Thymus (tissue), 11 donors: ENCODE measurements at regions not wholly inside any gene's neighbourhood (a gene's known extent, or its start where the extent isn't known, plus 50 kb on each side); places are given as distances from the start of the nearest gene placed in this dataset.

Source experiments
- DNase-seq, 9 donors: peaks; one replicate each; pipeline ENCODE4 v3.0.0-alpha.2; 2013; ENCODE audit warnings: low spot score in 9 of 9, low read depth in 6 of 9, missing footprints in 1 of 9
- H3K27ac ChIP-seq, 2 donors: one replicate each; pipeline ENCODE4 v1.5.1; 2013; ENCODE audit warnings: control low read depth in 1 of 2, low read depth in 1 of 2, low read length in 1 of 2, mild to moderate bottlenecking in 1 of 2, moderate library complexity in 1 of 2
- H3K27me3 ChIP-seq, 2 donors: one replicate each; pipeline ENCODE4 v1.5.1; 2013; ENCODE audit warnings: low read length in 1 of 2; ENCODE audit not compliant: control insufficient read depth in 2 of 2, insufficient read depth in 1 of 2
- H3K36me3 ChIP-seq, 2 donors: one replicate each; pipeline ENCODE4 v1.5.1; 2013; ENCODE audit warnings: low read length in 1 of 2, mild to moderate bottlenecking in 1 of 2, moderate library complexity in 1 of 2; ENCODE audit not compliant: control insufficient read depth in 2 of 2, insufficient read depth in 2 of 2
- H3K4me1 ChIP-seq, 2 donors: one replicate each; pipeline ENCODE4 v1.5.1; 2013; ENCODE audit warnings: low read length in 2 of 2; ENCODE audit not compliant: control insufficient read depth in 2 of 2, insufficient read depth in 2 of 2
- H3K4me3 ChIP-seq, 2 donors: one replicate each; pipeline ENCODE4 v1.5.1; 2013; ENCODE audit warnings: low read length in 2 of 2, control low read depth in 1 of 2, mild to moderate bottlenecking in 1 of 2
- H3K9me3 ChIP-seq, 2 donors: one replicate each; pipeline ENCODE4 v1.5.1; 2013; ENCODE audit warnings: low read length in 1 of 2, mild to moderate bottlenecking in 1 of 2; ENCODE audit not compliant: control insufficient read depth in 2 of 2, insufficient read depth in 1 of 2
- WGBS: extraction: QIAGEN DNeasy Blood & Tissue Kit; methylation state at CpG from one replicate; pipeline ENCODE4 v1.1.7; 2013; 5-methylcytosine and 5-hydroxymethylcytosine counted together
- donor health status: healthy.

DNA sequence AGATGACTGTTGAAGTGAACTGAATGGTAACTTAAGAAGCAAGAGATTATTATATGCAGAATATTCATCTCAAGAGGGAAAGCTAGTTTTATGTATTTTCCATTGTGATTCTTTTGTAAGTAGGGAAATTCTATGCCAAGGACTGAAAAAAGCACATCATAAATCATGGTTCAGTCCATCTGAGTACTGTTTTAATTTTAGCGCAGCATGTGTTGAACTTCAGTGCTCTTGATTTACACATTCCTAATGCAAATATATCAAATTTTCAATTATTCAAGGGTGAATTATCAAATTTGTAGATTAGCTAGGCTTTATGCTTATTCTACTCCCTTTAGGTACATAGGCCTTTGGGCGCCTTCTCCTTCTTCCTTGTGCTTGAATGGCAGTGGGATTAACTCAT lies 50.3 kb upstream of the TCF12 start:
- no peak for DNase-seq
- no peaks in the 10 kb centered on the region for H3K27me3 ChIP-seq
- H3K9me3 ChIP-seq, result no peaks in the 10 kb centered on the region
- no peaks in the 10 kb centered on the region for H3K4me1 ChIP-seq
- no peaks in the 10 kb centered on the region for H3K36me3 ChIP-seq
- no peak overlapping the region for H3K4me3 ChIP-seq
- 98% methylated on average over 2 of the region's 2 CpGs for WGBS
- H3K27ac ChIP-seq, result no peak overlapping the region

DNA sequence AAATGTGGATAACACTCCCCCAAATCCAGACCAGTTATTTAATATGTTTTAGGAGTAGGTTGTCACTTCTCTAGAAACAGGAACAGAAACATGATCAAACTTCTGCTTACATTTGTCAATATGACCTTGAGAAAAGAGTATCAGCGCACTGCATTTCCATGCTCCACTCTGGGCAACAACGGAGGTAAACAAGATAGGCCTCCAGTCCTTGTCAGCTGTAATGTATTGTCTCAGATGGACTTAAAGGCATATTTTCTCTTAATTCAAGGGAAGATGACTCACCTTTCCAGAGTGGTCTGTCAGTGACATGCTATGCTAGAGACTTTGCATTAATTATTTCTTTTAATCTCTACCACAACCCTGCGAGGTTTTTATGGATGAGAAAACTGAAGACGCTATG lies 51.6 kb upstream of the TCF12 start:
- Histone ChIP-seq H3K27me3 (no peaks in the 10 kb centered on the region), H3K36me3 (no peaks in the 10 kb centered on the region), H3K9me3 (no peaks in the 10 kb centered on the region), H3K4me3 (no peak overlapping the region), H3K27ac (no peak overlapping the region), H3K4me1 (no peaks in the 10 kb centered on the region)
- WGBS, result 95% methylated on average over 4 of the region's 4 CpGs
- no peak for DNase-seq

DNA sequence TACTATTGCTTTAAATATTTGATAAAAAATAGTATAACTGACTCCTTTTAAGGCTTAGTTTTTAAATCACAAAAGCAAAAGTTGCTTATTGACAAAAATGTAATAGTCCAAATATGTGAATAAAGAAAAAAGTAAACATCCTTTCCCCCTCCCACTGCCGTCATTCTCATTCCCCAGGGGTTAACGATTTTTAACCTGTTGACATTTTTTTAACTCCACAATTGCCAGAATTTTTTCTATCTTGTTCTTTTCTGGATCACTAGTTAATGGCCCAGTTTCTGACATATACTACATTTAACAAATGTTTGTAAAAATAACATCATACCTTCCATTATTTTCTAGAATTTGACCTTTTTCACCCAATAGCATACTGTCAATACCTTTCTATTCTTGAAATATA lies 60.6 kb upstream of the TCF12 start:
- H3K27ac ChIP-seq, result no peak overlapping the region
- H3K36me3 ChIP-seq, result no peaks in the 10 kb centered on the region
- no peaks in the 10 kb centered on the region for H3K9me3 ChIP-seq
- H3K4me1 ChIP-seq, result no peaks in the 10 kb centered on the region
- H3K27me3 ChIP-seq, result no peaks in the 10 kb centered on the region
- no peak overlapping the region for H3K4me3 ChIP-seq
- WGBS, result 85% methylated on average over 2 of the region's 2 CpGs
- no peak for DNase-seq

DNA sequence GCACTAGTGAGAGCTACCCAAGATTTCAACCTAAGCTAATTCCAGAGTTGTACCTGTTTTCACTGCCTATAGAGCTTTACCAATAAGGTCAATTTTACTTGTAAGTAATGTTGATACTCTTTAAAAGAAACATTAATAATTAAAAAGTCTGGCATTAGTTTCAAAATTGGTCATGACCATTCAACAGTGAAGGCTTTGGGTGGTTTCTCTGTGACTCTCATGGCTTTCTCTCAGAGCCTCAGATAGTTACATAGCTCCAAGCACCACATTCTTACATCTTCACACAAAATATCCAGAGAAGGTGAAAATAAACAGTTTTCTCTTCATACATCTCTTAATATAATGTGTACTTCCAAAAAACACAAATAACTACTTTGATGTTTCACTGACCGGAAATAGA lies 61.5 kb upstream of the TCF12 start:
- H3K36me3 ChIP-seq, result no peaks in the 10 kb centered on the region
- H3K4me3 ChIP-seq, result no peak overlapping the region
- no peaks in the 10 kb centered on the region for H3K27me3 ChIP-seq
- H3K4me1 ChIP-seq, result no peaks in the 10 kb centered on the region
- 99% methylated on average over 1 of the region's 1 CpG for WGBS
- H3K27ac ChIP-seq, result no peak overlapping the region
- no peak for DNase-seq
- H3K9me3 ChIP-seq, result no peaks in the 10 kb centered on the region

DNA sequence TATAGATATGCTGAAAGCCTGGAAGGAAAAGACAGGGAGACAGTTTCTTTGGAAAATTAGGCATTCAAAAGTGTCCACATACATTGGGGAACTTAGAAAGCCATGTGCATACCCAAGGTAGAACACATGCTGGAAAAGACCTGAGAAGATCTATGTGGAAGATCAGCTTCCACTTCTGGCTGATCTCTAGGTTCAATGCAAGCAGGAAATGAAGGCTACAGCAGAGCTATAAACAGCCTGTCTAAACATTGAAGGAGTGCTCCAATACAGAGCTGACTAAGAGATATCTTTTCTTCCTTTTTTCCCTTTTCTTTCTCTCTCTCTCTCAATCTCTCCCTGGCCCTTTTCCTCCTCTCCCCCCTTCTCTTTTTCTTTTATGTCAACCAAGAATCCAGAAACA lies 73.6 kb upstream of the TCF12 start:
- no peaks in the 10 kb centered on the region for H3K4me1 ChIP-seq
- DNase-seq, result no peak
- H3K27ac ChIP-seq, result no peak overlapping the region
- H3K36me3 ChIP-seq, result no peaks in the 10 kb centered on the region
- H3K9me3 ChIP-seq, result peaks cover 0 to 3% of the 10 kb centered on the region in 2 donors
- no peaks in the 10 kb centered on the region for H3K27me3 ChIP-seq
- H3K4me3 ChIP-seq, result no peak overlapping the region

DNA sequence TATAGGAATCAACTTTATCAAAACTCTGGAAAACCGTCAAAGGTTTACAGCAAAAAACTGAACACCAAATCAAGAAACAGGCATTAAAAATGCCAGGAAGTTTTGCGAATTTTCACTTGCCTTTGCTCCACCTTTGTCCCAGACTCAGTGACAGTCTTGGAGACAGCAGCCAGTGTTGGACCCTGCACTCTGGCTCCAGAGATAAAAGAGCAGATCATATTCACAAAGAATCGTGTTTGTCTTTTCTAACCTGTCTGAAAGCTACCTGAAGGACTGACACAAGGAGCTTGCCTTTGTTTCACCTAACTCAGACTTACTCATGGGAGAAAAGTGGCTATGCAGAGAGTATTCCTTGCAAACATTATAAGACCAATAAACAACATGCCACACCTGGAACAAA lies 74.0 kb upstream of the TCF12 start:
- no peak overlapping the region for H3K27ac ChIP-seq
- H3K9me3 ChIP-seq, result peaks cover 0 to 3% of the 10 kb centered on the region in 2 donors
- 95% methylated on average over 3 of the region's 3 CpGs for WGBS
- H3K4me3 ChIP-seq, result no peak overlapping the region
- H3K27me3 ChIP-seq, result no peaks in the 10 kb centered on the region
- DNase-seq, result no peak
- no peaks in the 10 kb centered on the region for H3K4me1 ChIP-seq
- H3K36me3 ChIP-seq, result no peaks in the 10 kb centered on the region

DNA sequence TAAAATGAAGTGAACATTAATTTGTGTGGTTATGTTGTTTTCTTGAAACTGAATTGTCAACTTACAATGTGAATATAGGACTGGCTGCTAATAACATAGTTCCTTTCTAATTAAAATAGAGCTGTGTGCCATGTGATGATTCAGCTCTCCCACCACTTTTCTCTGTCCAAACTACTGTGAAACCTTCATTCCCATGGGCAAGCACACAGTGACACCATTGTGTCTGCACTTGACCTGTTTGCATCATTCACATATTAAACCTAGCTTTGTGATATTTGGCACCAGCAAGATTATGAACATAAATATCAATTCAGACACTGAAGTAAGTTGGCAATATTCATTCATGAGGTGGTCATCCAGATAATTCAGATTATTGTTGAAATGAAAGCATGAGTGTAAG lies 78.8 kb upstream of the TCF12 start:
- Histone ChIP-seq H3K4me3 (no peak overlapping the region), H3K27ac (no peak overlapping the region), H3K4me1 (peaks cover 3 to 7% of the 10 kb centered on the region in 2 donors), H3K9me3 (no peaks in the 10 kb centered on the region), H3K36me3 (no peaks in the 10 kb centered on the region), H3K27me3 (no peaks in the 10 kb centered on the region)
- no peak for DNase-seq

DNA sequence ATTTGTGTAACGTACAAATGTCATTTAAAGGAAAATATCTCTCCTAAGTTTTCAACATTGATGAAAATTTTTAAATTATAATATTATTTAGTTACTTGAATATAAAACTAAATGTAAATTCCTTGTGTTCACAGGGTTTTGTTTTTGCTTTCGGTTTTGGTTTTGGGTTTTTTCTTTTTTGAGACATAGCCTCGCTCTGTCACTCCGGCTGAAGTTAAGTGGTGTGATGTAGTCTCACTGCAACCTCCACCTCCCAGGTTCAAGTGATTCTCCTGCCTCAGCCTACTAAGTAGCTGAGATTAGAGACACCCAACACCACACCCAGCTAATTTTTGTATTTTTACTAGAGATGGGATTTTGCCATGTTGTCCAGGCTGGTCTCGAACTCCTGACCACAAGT lies 79.3 kb upstream of the TCF12 start:
- Histone ChIP-seq H3K27me3 (no peaks in the 10 kb centered on the region), H3K27ac (no peak overlapping the region), H3K36me3 (no peaks in the 10 kb centered on the region), H3K4me3 (no peak overlapping the region), H3K9me3 (no peaks in the 10 kb centered on the region), H3K4me1 (peaks cover 3 to 7% of the 10 kb centered on the region in 2 donors)
- WGBS, result 72% methylated on average over 5 of the region's 5 CpGs
- DNase-seq, result peak in 1 of 9 donors; percentile 30

DNA sequence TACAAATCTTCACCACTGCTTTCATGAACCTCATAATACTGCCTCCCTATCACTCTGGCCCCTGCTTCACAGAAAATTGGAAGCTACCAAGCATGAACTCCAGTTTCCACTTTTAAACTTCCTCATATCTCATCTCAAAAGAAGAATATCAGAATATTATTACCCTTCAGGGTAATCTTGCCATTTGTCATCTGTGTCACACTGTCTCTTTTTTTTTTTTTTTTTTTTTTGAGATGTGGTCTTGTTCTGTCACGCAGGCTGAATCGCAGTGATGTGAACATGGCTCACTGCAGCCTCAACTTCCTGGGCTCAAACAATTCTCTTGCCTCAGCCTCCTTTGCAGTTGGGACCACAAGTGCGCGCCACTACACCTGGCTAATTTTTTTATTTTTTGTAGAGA lies 80.4 kb upstream of the TCF12 start:
- no peaks in the 10 kb centered on the region for H3K27me3 ChIP-seq
- H3K4me3 ChIP-seq, result no peak overlapping the region
- no peaks in the 10 kb centered on the region for H3K9me3 ChIP-seq
- peaks cover 3 to 7% of the 10 kb centered on the region in 2 donors for H3K4me1 ChIP-seq
- H3K36me3 ChIP-seq, result no peaks in the 10 kb centered on the region
- DNase-seq, result peak in 2 of 9 donors; percentile 14 to 44
- peak overlapping the region in 1 of 2 donors; percentile 39 for H3K27ac ChIP-seq
- 61% methylated on average over 4 of the region's 4 CpGs for WGBS

DNA sequence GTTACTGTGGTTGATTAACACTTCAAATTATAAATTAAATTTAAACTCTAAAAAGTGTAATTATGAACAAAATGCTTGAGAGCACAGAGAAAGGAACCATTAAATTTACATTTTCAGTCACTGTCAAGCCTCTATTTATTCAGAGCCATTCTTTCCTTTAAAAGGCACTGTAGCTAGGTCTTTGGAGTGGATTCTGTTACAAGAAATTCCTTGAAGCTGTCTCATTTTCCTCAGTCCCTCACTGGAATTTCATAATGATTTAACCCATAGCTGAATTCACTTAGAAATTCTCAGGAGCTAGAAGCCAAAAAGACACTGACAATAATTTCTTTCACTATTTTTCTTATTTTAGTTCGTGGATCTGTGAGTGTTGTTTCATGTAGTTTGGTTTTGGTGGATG lies 81.2 kb upstream of the TCF12 start:
- Histone ChIP-seq H3K27ac (no peak overlapping the region), H3K4me1 (peaks cover 3 to 7% of the 10 kb centered on the region in 2 donors), H3K9me3 (no peaks in the 10 kb centered on the region), H3K4me3 (no peak overlapping the region), H3K36me3 (no peaks in the 10 kb centered on the region), H3K27me3 (no peaks in the 10 kb centered on the region)
- DNase-seq, result no peak
- 96% methylated on average over 1 of the region's 1 CpG for WGBS
